HG02798 (cell line): ENCODE measurements at regions not wholly inside any gene's neighbourhood (a gene's known extent, or its start where the extent isn't known, plus 50 kb on each side); places are given as distances from the start of the nearest gene placed in this dataset.

ENCODE experiments used
- ATAC-seq: cut with Tn5 transposase; IDR thresholded peaks from one replicate; pipeline ENCODE4 v1.9.1; 2021; ENCODE audit warnings: mild to moderate bottlenecking; ENCODE audit not compliant: unreplicated experiment, poor library complexity

DNA sequence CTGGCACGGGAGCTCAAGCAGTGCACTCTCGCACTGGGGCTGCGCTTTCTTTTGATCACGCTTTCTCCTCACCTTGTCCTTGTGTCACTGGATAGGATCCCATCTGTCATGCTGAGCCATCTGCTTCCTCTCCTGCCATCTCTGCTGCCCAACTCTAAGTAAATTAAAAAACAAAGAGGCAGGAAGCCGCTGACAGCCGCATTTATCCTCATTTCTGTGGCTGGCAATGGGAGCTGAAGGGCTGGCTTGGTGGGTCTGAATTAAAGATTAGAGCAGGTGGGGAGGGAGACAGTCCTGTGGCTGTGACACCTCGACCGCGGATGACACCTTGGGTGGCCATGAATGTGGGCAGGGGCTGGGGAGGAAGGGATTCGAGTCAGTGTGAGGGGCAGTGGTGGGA is 159.2 kb upstream of the ALDH1B1 start:
- ATAC-seq = no peak

DNA sequence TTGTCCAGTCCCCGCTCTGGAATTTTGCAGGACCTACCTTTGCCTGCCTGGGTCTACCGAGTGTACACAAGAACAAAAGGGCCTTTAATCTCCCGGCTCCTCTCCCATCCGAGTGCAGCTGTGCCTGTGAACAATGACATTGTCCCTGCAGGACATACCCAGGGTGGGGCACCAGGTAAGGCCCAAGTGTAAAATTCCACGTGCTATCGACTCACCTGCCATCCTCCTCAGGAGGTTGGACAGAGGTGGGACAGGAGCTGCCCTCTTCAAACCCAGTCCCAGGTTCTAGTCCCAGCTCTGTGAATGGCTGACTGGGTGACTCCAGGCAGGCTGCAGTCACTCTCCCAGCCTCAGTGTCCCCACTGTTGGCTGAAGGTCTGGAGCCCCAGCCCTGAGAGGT is 159.6 kb upstream of the ALDH1B1 start:
- ATAC-seq = no peak

DNA sequence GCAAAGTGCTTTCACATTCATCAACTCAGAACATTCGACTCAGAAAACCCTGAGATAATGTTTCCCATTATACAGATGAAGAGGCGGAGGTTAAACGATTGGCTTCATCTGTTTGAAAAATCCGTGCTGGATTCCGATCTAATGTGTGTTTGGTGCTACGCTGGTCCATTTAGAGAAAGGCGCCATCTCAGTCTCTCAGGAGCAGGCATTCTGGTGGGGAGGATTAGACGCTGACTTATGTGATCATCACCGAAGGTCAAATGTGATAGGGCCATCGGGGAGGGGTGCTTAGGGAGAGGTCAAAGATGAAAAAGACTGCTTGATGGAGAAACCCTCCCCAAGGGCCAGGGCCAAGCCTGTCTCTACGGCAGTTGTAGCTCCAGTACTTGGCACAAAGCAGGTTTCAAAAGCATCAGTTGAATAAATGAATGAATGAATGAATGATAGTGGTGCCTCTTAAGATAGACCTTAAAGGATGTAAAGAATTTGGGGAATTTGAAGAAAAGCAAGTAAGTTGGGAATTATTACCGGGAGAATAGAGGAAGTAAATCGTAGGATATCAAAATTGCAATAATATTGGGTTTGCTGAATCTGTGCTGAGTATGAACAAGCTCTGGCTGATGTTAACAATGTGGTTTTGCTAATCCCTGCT is 160.6 kb upstream of the SHB start:
- no peak for ATAC-seq

DNA sequence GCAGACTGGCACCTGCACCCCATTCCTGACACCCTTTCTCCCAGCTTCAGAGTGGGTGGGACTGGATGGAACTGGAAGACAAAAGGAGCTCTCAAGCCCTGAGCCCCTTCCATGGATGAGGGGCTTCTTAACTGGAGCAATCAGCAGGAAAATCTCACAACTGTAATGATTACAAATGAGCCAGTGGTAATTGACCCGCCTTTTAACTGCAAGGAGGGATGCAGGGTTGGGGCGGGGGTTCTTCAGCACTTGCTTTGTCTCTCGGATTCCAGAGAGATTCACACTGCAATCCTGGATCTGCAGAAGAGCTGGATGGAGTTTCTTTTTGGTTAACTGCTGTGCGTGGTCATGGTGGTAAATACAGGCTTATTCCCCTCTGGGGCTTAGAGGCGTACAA is 160.1 kb upstream of the SHB start:
- ATAC-seq = no peak

DNA sequence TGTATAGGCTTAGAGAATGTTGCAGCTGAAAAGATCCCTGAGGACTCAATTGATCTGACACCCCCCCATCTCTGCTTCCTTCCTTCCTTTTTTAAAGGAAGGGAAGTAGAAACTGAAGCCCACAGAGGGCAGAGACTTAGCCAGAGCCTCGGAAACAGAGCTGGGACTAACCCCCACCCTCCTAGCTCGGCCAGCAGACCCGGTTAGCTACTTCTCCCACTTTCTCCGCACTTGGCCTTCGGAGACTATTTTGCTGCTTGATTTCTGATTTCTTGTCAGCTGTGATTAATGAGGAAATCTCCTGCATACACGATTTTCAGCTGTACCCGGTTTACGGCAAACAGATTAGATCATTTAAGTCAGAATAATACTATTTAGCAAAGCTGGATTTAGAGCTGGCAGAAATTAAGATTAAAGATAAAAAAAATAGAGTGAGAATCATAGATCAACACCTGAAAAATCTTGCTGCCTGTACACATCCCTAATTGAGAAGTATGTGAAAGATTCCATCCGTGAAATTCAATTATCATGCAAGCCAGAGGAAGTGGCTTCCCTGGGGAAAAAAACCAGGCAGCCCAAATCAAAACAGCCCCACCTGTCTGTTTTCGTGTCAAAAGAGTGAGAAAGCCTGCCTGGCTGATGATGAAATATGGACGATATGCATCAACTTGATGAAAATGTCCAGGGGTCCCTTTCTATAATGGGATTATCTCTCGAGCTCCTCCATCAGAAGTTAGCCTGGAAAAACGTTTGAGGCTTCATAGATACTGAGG is 159.5 kb upstream of the SHB start:
- no peak for ATAC-seq

DNA sequence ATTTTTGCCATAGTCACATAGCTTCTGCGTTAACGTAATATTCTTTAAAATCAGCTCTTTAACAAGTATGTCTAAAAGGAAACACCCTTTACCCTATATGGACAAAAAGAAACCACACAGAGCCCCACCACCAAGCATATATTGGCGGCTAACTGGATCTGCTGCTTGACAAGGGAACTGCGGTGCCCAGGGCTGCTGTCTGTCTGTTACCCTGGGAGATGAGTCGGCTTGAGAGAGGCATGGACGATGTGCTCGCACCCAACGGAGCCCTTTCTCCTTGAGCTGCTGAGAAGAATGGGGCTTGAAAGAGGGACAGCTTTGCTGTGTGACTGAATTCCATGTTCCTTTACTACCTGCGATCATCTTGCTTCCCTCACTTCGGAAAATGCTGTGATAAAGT is 158.6 kb upstream of the SHB start:
- ATAC-seq = no peak

DNA sequence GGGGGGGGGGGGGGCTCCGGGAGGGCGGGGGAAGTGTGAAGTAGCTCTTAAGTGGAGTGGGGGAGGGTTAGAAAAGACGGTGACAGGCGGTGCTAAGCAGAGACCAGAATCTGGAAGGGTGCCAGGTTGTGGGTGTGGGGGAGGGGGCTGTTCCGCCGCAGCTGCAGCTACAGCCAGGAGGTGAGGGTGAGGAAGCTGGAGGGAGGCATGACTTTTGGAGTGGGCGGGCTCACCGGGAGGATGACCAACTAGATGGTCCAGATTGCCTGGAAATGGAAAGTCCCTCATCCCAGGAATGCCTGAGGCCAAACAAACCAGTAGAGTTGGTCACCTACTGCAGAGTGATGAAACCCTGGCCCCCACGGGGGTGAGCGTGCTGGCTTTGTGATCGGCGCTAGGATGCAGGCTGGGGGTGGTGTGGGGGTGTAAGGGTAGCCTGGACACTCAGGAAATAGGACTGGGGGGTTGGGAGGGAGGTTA is 158.1 kb upstream of the SHB start:
- peak; percentile 75 for ATAC-seq

DNA sequence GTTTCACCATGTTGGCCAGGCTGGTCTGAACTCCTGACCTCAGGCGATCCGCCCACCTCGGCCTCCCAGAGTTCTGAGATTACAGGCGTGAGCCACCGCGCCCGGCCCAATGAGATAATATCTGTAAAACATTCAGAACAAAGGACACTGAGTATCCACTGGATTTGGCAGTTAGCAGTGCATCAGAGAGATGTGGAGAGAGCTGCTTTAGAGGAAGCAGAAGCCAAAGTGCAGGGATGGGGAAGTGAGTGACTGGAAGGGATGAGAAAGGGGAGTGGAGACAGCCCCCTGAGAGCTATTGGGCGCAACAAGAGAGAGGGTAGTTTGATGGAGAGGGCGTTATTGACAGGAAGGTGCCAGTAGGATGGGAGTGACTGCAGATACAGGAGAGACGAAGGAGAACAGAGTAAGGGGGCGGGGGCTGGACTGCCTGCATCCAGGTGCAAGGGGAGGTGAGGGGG is 157.5 kb upstream of the SHB start:
- ATAC-seq = no peak

DNA sequence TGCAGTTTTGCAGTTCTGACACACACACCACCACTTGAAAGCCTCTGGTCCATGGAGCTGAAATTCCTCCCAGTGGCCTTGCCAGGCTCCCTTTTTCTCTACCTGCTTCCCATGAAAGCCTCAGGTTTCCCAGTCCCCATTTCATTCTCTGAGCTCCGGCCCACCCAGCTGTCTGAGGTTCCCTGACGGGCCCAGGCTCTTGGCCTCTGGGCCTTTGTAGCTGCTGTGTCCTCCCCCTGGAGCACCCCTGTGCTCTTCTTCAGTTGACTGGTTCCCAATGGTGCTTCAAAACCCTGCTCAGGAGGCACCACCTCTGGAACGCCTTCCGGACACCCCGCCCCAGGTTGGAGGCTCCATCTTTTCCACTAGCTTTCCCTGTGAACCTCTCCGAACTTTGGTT is 155.9 kb upstream of the SHB start:
- no peak for ATAC-seq

DNA sequence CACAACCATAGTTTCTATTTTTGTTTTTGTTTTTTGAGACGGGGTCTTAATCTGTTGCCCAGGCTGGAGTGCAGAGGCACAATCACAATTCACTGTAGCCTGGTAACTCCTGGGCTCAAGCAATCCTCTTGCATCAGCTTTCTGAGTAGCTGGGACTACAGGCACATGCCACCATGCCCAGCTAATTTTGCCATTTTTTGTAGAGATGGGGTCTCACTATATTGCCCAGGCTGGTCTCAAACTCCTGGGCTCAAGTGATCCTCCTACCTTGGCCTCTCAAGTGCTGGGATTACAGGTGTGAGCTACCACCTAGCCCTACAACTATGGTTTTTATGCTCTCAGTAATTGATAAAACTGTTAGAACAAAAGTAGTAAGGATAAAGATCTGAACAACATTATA is 147.5 kb upstream of the SHB start:
- no peak for ATAC-seq

DNA sequence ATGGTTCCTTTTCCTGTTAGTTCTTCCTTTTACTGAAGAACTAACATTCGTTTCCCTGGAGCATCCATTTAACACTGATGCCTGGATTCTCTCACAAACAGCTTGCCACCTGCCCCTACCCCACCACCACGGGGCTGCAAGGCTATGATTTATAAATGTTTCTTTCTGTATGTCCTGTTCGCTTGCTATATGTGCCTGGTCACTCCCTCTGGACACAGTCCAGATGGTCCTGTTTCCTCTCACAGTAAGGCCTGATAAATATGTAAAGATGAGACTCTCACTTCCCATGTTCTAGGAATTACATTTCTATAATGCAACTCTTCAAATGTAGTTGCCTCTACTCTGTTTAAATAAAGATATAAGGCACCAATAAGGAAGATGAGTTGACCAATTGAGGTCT is 146.4 kb upstream of the SHB start:
- ATAC-seq = no peak

DNA sequence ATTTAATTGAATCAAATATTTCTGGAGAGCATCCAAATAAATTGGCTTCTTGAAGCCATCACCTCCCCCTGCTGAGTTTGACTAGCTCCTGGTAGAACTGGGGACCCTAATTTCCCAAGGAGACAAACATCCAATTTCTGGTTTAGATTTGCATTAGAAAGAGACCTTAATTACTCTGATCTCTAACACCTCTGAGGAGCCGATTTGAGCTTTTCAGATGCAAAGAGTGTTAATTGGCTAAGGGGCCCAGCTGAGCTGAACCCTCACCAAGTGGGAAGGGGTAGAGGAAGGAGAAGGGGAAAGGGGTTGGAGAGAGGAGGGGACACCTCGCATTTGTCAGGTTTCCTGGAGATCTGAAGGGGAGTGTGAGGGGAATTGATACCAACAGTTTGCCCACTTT is 145.4 kb upstream of the SHB start:
- ATAC-seq = no peak

DNA sequence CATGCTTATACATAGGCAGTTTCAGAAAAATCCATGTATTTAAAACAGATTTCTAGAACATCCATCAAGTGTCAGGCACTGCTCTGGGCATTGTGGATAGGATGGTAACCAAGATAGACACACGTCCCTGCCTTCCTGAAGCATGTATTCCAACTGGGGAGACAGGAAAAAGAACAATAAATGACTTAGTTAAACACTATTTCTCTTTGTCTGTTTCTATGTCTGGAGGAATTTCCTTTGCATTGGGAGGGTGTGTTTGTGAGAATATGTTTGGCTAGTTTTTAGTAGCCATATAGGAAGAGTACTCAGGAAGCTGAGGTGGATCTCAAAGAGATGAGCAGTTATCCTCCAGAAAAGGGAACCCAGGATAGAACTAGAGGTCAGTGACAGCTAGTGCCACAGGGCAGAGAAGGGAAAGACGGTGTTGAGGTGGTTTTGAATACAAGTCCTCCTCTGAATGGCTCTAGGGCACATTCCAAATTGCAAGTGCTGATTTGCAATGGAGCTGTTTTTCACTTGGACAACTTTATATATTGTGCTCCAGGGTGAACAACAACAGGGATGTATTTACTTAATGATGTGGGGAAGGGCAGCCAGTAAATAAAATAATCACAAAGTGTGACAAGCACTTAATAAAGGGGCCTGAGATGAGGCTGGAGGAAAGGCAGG is 144.7 kb upstream of the SHB start:
- no peak for ATAC-seq

DNA sequence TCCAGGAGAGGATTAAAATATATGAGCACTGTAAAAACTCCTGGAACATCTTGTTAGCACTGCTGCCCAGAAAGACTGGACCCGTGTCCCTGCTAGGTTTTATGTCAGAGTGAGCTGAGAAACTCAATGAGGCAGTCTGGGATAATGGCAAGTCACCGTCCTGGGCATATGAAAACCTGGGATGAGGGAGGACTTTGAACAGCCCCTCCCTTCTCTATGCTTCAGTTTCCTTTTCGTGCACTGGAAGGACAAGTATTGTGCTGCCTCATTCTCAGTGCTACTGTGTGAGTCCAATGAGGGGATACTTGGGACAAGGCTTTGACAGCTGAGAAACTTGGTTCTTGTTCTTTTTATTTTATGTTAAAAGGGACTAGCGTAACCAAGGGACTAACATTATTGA is 143.0 kb upstream of the SHB start:
- no peak for ATAC-seq

DNA sequence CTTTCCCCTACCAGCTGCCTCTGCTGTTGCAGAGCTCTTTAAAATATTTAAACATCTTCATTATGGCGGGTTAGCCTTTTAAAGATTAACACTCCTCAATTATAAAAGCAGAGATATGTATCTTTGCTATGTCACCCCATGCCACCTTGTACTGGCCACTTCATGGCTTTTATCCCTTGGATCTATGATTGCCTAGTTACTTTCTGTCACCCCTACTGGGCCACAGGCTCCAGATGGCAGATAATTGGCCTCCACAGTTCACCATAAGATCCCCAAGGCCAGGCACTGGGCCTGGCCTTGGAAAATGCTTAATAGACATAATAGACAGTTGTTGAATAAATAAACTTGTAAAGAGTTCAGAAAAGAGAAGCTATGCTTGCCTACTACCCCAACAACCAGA is 142.0 kb upstream of the SHB start:
- no peak for ATAC-seq

DNA sequence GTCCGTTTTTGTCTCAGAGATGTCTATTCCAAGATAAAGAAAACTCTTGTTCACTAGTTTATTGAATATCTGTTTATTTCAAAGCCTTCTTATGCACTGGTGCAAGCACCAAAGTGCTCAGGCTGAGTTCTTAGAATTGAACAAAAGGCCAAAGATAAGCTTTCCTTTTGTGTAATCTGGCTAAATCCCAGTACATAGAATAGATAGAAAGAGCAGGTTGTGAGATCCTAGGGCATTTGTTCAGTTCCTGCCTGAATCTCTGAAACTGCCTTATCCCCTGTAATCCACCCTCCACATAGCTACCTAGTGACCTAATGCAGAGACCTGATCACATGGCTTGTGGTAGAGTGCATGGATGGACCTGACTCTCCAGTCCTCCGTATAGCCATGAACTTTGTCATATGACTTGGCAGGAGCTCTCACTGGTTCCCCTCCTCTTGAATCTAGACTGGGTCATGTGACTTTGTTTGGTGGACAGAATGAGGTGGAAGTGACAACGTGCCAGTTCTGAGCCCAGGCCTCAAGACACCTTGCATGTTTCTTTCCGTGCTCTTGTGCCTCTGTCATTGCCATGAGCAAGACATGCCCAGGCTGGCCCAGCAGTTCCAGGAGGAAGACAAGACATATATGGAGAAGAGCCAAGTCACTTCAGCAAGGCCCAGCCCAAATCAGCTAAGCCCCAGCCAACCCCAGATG is 139.3 kb upstream of the SHB start:
- no peak for ATAC-seq

DNA sequence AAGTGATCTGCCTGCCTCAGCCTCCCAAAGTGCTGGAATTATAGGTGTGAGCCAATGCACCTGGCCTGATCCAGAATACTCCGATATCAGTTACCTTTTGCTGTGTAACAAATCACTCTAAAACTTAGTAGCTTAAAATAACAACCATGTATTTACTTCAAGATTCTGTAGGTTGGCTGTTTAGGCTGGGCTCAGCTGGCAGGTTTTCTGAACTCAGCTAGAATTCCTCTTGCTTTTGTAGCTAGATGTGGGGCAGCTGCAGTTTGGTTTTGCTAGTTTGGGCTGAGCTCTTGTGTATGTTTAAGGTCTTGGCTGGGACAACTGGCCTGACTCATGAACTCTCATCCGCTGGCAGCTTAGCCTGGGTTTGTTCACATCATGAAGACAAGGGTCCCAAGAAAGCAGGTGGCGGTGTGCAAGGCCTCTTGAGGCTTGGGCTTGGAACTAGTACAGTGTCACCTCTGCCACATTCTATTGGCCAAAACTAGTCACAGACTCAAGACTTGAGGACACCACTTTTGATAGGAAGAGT is 138.3 kb upstream of the SHB start:
- no peak for ATAC-seq

DNA sequence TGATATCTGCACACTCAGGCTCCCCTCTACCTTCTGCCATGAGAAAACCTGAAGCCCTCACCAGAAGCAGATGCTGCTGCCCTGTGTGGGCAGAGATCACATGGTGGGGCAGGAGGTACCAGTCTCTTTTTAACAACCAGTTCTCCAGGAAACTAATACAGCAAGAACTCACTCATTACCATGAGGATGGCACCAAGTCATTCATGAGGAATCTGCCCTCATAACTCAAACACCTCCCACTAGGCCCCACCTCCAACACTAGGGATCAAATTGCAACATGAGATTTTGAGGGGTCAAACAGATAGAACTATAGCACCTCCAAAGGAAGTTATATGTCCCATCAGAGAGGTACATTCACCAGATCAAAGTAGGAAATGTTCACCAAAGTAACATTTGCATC is 136.3 kb upstream of the SHB start:
- no peak for ATAC-seq

DNA sequence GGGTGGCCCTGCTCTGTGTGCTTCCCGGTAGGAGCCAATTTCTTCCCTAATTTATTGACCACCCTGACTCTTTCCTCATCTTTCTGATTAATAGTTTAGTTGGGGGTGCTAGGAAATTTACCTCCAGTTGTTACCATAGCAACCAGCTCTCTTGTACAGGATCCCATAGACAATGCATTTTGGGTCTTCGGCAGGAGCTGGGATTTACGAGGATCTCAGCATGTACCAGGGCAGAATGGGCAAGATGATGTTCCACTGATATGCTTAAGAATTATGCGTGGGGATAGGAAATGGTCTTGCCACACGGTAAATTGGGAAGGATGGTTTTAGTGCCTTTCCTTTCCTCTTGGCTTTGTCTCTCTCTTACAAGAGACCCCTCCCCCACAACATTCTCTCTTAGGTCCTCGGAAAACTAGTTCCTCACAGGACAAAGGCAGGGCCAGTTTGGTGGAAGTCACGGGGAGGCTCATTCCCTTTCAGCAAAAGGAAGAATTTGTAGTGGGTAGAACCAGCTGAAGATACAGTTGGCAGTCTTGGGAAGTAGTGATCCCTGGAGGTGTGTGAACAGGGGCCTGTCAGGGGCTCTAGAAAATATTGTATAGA is 133.4 kb upstream of the SHB start:
- ATAC-seq = no peak

DNA sequence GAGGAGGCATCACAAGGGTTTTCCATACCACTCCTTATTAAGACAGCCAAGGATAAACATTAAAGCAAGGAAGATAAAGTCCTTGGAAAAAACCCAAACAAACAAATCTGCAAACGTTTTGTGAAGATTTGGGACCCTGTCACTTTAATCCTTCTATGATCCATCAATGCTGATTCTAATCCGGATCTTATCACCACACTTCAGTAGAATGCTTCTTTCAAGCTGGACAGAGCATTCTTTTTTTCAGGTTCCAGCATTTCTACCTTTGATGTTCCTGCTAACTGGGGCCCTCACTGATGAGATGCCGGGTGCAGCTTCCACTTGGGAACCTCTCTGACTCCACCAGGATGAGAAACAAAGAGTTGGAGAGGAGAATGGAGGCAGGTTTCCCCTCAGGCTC is 132.8 kb upstream of the SHB start:
- ATAC-seq = no peak
